Pancreas (tissue), 10 donors: ENCODE measurements at regions not wholly inside any gene's neighbourhood (a gene's known extent, or its start where the extent isn't known, plus 50 kb on each side); places are given as distances from the start of the nearest gene placed in this dataset.

Source experiments
- ATAC-seq, 4 donors: fragments of 200-7000 bp; cut with Tn5 transposase; one replicate each; pipeline versions ENCODE4 v1.8.0 to v1.9.1; 2020; ENCODE audit warnings: mild to moderate bottlenecking in 4 of 4, moderate library complexity in 4 of 4
- DNase-seq, 6 donors: peaks; one replicate each; pipeline ENCODE4 v3.0.0-alpha.2; 2020
- FAIRE-seq: peaks from 2 replicates; lab custom pipeline; 2012; peaks lifted over from hg19 to GRCh38; lab: Jason Lieb, UNC
- H3K27ac ChIP-seq, 4 donors: fragments of 200-600 bp; sonication (generic); 1 replicate in 3 of 4; 2 replicates in 1 of 4; pipeline versions ENCODE4 v1.5.0 to v1.8.0; 2020
- H3K27me3 ChIP-seq, 4 donors: fragments of 200-600 bp; one replicate each; pipeline ENCODE4 v1.8.0; 2021
- H3K36me3 ChIP-seq, 3 donors: fragments of 200-600 bp; sonication (generic) in 1 of 3; one replicate each; pipeline versions ENCODE4 v1.5.0 to v1.8.0; 2020 to 2021
- H3K4me1 ChIP-seq, 3 donors: fragments of 200-600 bp; one replicate each; pipeline ENCODE4 v1.8.0; 2021
- H3K4me3 ChIP-seq, 4 donors: fragments of 200-600 bp; sonication (generic) in 2 of 4; one replicate each; pipeline versions ENCODE4 v1.5.0 to v1.8.0; 2020 to 2021
- H3K9me3 ChIP-seq, 4 donors: fragments of 200-600 bp; one replicate each; pipeline ENCODE4 v1.8.0; 2021
- CTCF ChIP-seq, 4 donors: fragments of 200-600 bp; sonication (generic) in 3 of 4; IDR thresholded peaks; one replicate each; pipeline versions ENCODE4 v1.5.0 to v1.8.0; 2021; ENCODE audit warnings: antibody characterized with exemption in 4 of 4
- WGBS, 2 donors: extraction: QIAGEN DNeasy Blood & Tissue Kit; methylation state at CpG; one replicate each; pipeline ENCODE4 v1.1.7; 2013; 5-methylcytosine and 5-hydroxymethylcytosine counted together
- intact Hi-C, 3 donors: fragments of 100-400 bp; cut with DNase I; formaldehyde crosslinking; loops; one replicate each; pipeline versions ENCODE4 v1.11.1 to v1.14.2; 2022
- donor health status: healthy with polysubstance abuse.
- donor health status: DM: no; HTN: no; CAD: no; lungs with moderate emphysema.
- donor health status: DM: no; HTN: no; CAD: no.
- donor health status: control.
- donor health status: control.
- donor health status: Bipolar disorder and iron deficiency.
- donor health status: DM: yes; HTN: yes; CAD: no.
- donor health status: DM: no; HTN: no; CAD: no.
- donor health status: DM: no; HTN: no; CAD: no.
- donor health status: DM: yes; HTN: yes; CAD: no.

- DNase-seq (no peak), ATAC-seq (no peak), FAIRE-seq (no peak)
- intact Hi-C loops = no loop called here
- TF ChIP-seq CTCF (IDR thresholded peaks at IDR 0.05) = no peak
- no peaks in the 10 kb centered on the region for H3K9me3 ChIP-seq
- H3K27me3 ChIP-seq = no peaks in the 10 kb centered on the region
- H3K4me1 ChIP-seq = no peaks in the 10 kb centered on the region
- WGBS, 2 donors = 87% methylated on average over 3 of the region's 3 CpGs
- no peaks in the 10 kb centered on the region for H3K36me3 ChIP-seq
- no peak overlapping the region for H3K4me3 ChIP-seq
- H3K27ac ChIP-seq = no peak overlapping the region
Observed at GRCh38 chr2:147641651-147642050, 203.2 kb upstream of the ACVR2A start.

- WGBS, 2 donors = 53 to 58% methylated on average over 2 of the region's 2 CpGs
- Histone ChIP-seq H3K27ac (no peak overlapping the region), H3K4me1 (no peaks in the 10 kb centered on the region), H3K36me3 (no peaks in the 10 kb centered on the region), H3K4me3 (no peak overlapping the region), H3K9me3 (no peaks in the 10 kb centered on the region), H3K27me3 (no peaks in the 10 kb centered on the region)
- no peak for TF ChIP-seq CTCF (IDR thresholded peaks at IDR 0.05)
- FAIRE-seq = no peak
- intact Hi-C loops = no loop called here
- peak in 1 of 4 donors; percentile 12 for ATAC-seq
- no peak for DNase-seq
Observed at GRCh38 chr2:147639891-147640290, 204.9 kb upstream of the ACVR2A start.

GRCh38 chr2:147639386-147639785 lies 205.4 kb upstream of the ACVR2A start:
- DNase-seq (no peak), ATAC-seq (no peak), FAIRE-seq (no peak)
- intact Hi-C loops = no loop called here
- no peaks in the 10 kb centered on the region for H3K9me3 ChIP-seq
- no peak overlapping the region for H3K27ac ChIP-seq
- H3K4me3 ChIP-seq = no peak overlapping the region
- H3K36me3 ChIP-seq = no peaks in the 10 kb centered on the region
- TF ChIP-seq CTCF (IDR thresholded peaks at IDR 0.05) = no peak
- H3K27me3 ChIP-seq = no peaks in the 10 kb centered on the region
- WGBS, 2 donors = 96 to 97% methylated on average over 2 of the region's 2 CpGs
- no peaks in the 10 kb centered on the region for H3K4me1 ChIP-seq

GRCh38 chr2:147636886-147637285 lies 207.9 kb upstream of the ACVR2A start:
- no peak overlapping the region for H3K27ac ChIP-seq
- no peak for TF ChIP-seq CTCF (IDR thresholded peaks at IDR 0.05)
- H3K36me3 ChIP-seq = no peaks in the 10 kb centered on the region
- DNase-seq = no peak
- no peaks in the 10 kb centered on the region for H3K27me3 ChIP-seq
- intact Hi-C loops = no loop called here
- H3K4me3 ChIP-seq = no peak overlapping the region
- no peaks in the 10 kb centered on the region for H3K9me3 ChIP-seq
- H3K4me1 ChIP-seq = no peaks in the 10 kb centered on the region
- ATAC-seq = peak in 1 of 4 donors; percentile 31
- FAIRE-seq = no peak
- 42 to 43% methylated on average over 3 of the region's 3 CpGs for WGBS, 2 donors

GRCh38 chr2:147636238-147636882 lies 208.5 kb upstream of the ACVR2A start:
- no peak for FAIRE-seq
- no peaks in the 10 kb centered on the region for H3K27me3 ChIP-seq
- H3K4me3 ChIP-seq = no peak overlapping the region
- no peaks in the 10 kb centered on the region for H3K36me3 ChIP-seq
- no peak for TF ChIP-seq CTCF (IDR thresholded peaks at IDR 0.05)
- no peaks in the 10 kb centered on the region for H3K4me1 ChIP-seq
- no peak overlapping the region for H3K27ac ChIP-seq
- no peak for DNase-seq
- no peaks in the 10 kb centered on the region for H3K9me3 ChIP-seq
- WGBS, 2 donors = 70 to 72% methylated on average over 8 of the region's 8 CpGs
- ATAC-seq = peak in 3 of 4 donors; percentile 36 to 80 (median 79)
- intact Hi-C loops = no loop called here
